Vagina (tissue), 2 donors: ENCODE measurements at regions not wholly inside any gene's neighbourhood (a gene's known extent, or its start where the extent isn't known, plus 50 kb on each side); places are given as distances from the start of the nearest gene placed in this dataset.

Experiments
- POLR2A ChIP-seq, 2 donors: fragments of 450-650 bp; IDR thresholded peaks; one replicate each; pipeline ENCODE4 v1.6.1; 2017; ENCODE audit warnings: antibody characterized with exemption in 2 of 2, mild to moderate bottlenecking in 2 of 2, moderate library complexity in 2 of 2
- POLR2AphosphoS5 ChIP-seq, 2 donors: sonication (generic); formaldehyde crosslinking; IDR thresholded peaks; one replicate each; pipeline ENCODE4 v1.9.0; 2017; ENCODE audit warnings: antibody characterized with exemption in 2 of 2, mild to moderate bottlenecking in 2 of 2, low read depth in 1 of 2; ENCODE audit not compliant: insufficient read depth in 1 of 2
- TF ChIP-seq, protein P1 (sequence below), 3 experiments: fragments of 450-650 bp in 2 of 3; fragments of 200-600 bp in 1 of 3; sonication (generic) in 1 of 3; IDR thresholded peaks; one replicate each; pipeline ENCODE4 v1.5.1; 2017 to 2019; ENCODE audit warnings: antibody characterized with exemption in 3 of 3, mild to moderate bottlenecking in 2 of 3, moderate library complexity in 2 of 3

DNA sequence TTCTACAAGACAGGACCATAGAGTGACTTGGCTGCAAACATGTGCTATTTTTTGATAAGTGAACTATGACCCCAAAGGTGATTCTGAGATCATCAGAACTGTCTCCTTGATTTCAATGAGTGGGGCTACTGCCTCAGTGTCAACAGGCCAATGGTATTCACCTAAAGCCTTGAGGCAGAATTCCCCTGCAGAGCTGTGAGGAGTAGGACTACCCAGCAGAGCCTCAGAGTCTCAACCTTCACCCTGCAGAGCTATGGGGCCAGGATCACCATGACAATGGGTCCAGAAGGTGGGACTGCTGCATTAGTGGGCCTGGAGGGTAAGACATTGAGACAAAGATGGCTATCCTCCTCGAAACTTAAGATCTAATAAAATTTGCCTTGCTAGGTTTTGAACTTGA, 1668.2 kb upstream of the SLC39A10 start:
- TF ChIP-seq, protein P1, sequence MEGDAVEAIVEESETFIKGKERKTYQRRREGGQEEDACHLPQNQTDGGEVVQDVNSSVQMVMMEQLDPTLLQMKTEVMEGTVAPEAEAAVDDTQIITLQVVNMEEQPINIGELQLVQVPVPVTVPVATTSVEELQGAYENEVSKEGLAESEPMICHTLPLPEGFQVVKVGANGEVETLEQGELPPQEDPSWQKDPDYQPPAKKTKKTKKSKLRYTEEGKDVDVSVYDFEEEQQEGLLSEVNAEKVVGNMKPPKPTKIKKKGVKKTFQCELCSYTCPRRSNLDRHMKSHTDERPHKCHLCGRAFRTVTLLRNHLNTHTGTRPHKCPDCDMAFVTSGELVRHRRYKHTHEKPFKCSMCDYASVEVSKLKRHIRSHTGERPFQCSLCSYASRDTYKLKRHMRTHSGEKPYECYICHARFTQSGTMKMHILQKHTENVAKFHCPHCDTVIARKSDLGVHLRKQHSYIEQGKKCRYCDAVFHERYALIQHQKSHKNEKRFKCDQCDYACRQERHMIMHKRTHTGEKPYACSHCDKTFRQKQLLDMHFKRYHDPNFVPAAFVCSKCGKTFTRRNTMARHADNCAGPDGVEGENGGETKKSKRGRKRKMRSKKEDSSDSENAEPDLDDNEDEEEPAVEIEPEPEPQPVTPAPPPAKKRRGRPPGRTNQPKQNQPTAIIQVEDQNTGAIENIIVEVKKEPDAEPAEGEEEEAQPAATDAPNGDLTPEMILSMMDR (IDR thresholded peaks at IDR 0.05), result no peak
- no peak for TF ChIP-seq POLR2AphosphoS5 (IDR thresholded peaks at IDR 0.05; ENCODE audit: insufficient read depth in 1 of 2, low read depth in 1 of 2)
- no peak for TF ChIP-seq POLR2A (IDR thresholded peaks at IDR 0.05)
